ENCODE measurements at regions not wholly inside any gene's neighbourhood (a gene's known extent, or its start where the extent isn't known, plus 50 kb on each side); places are given as distances from the start of the nearest gene placed in this dataset.

- no peak for DNase-seq
These were observed 192.8 kb downstream of the BCOR start for GRCh38 chrX:39904816-39905537.

- no peak for DNase-seq
These were observed 192.2 kb downstream of the BCOR start for GRCh38 chrX:39905538-39905891.

GRCh38 chrX:39905946-39906345 is 191.8 kb downstream of the BCOR start:
- DNase-seq = no peak

GRCh38 chrX:39907964-39908661 is 189.6 kb downstream of the BCOR start:
- DNase-seq = no peak

GRCh38 chrX:39909996-39910395 is 187.8 kb downstream of the BCOR start:
- DNase-seq = no peak

GRCh38 chrX:39910651-39911050 is 187.1 kb downstream of the BCOR start:
- DNase-seq = no peak

- DNase-seq = no peak
These were observed 186.4 kb downstream of the BCOR start for GRCh38 chrX:39911278-39911897.

GRCh38 chrX:39912126-39912525 is 185.6 kb downstream of the BCOR start:
- no peak for DNase-seq

GRCh38 chrX:39915081-39915480 is 182.7 kb downstream of the BCOR start:
- no peak for DNase-seq

GRCh38 chrX:39915596-39915995 is 182.2 kb downstream of the BCOR start:
- no peak for DNase-seq

- no peak for DNase-seq
These were observed 175.9 kb downstream of the BCOR start for GRCh38 chrX:39921838-39922237.

GRCh38 chrX:39922488-39922887 is 175.3 kb downstream of the BCOR start:
- DNase-seq = no peak

GRCh38 chrX:39922926-39923325 is 174.8 kb downstream of the BCOR start:
- no peak for DNase-seq

- no peak for DNase-seq
These were observed 170.4 kb downstream of the BCOR start for GRCh38 chrX:39927380-39927779.

- DNase-seq = no peak
These were observed 168.9 kb downstream of the BCOR start for GRCh38 chrX:39928704-39929378.

- DNase-seq = no peak
These were observed 168.3 kb downstream of the BCOR start for GRCh38 chrX:39929379-39930025.

GRCh38 chrX:39930786-39931528 is 166.8 kb downstream of the BCOR start:
- DNase-seq = no peak

GRCh38 chrX:39931529-39932282 is 166.1 kb downstream of the BCOR start:
- no peak for DNase-seq

- DNase-seq = no peak
These were observed 162.2 kb downstream of the BCOR start for GRCh38 chrX:39935411-39936064.

- peak; percentile 4 for DNase-seq
These were observed 160.6 kb downstream of the BCOR start for GRCh38 chrX:39936886-39937770.
